ENCODE measurements at regions not wholly inside any gene's neighbourhood (a gene's known extent, or its start where the extent isn't known, plus 50 kb on each side); places are given as distances from the start of the nearest gene placed in this dataset.
"Not testable (repeated sequence)": the region's sequence is repeated elsewhere in the genome, so short reads cannot be mapped to it uniquely, and the experiment has no call there.

- Mint-ChIP-seq H3K4me3 (no peak overlapping the region), H3K27ac (ENCODE audit: low read depth) (no peak overlapping the region), H3K36me3 (ENCODE audit: insufficient read depth) (no peaks in the 10 kb centered on the region), H3K4me1 (no peaks in the 10 kb centered on the region), H3K27me3 (peaks cover 9% of the 10 kb centered on the region), H3K9me3 (no peaks in the 10 kb centered on the region)
- ATAC-seq (replicated peaks; ENCODE audit: extremely low read depth, poor library complexity, severe bottlenecking): no peak
- DNase-seq (ENCODE audit: low spot score in 2 of 2): no peak
These were observed 68.7 kb downstream of the MEPE start for GRCh38 chr4:87901422-87901992.

GRCh38 chr4:87904639-87905160 lies 70.8 kb upstream of the SPP1 start:
- ATAC-seq (replicated peaks; ENCODE audit: extremely low read depth, poor library complexity, severe bottlenecking) (no peak), DNase-seq (ENCODE audit: low spot score in 2 of 2) (no peak)
- H3K4me1 Mint-ChIP-seq: no peaks in the 10 kb centered on the region
- H3K27me3 Mint-ChIP-seq: peaks cover 17% of the 10 kb centered on the region
- no peak overlapping the region for H3K27ac Mint-ChIP-seq (ENCODE audit: low read depth)
- H3K4me3 Mint-ChIP-seq: no peak overlapping the region
- no peaks in the 10 kb centered on the region for H3K36me3 Mint-ChIP-seq (ENCODE audit: insufficient read depth)
- H3K9me3 Mint-ChIP-seq: no peaks in the 10 kb centered on the region

- H3K27me3 Mint-ChIP-seq: peaks cover 31% of the 10 kb centered on the region
- DNase-seq (ENCODE audit: low spot score in 2 of 2): no peak
- no peaks in the 10 kb centered on the region for H3K36me3 Mint-ChIP-seq (ENCODE audit: insufficient read depth)
- no peak overlapping the region for H3K27ac Mint-ChIP-seq (ENCODE audit: low read depth)
- no peak for ATAC-seq (replicated peaks; ENCODE audit: extremely low read depth, poor library complexity, severe bottlenecking)
- H3K4me1 Mint-ChIP-seq: no peaks in the 10 kb centered on the region
- no peak overlapping the region for H3K4me3 Mint-ChIP-seq
- H3K9me3 Mint-ChIP-seq: no peaks in the 10 kb centered on the region
These were observed 67.2 kb upstream of the SPP1 start for GRCh38 chr4:87908336-87908735.

GRCh38 chr4:87910795-87911194 lies 64.7 kb upstream of the SPP1 start:
- H3K4me3 Mint-ChIP-seq: no peak overlapping the region
- H3K9me3 Mint-ChIP-seq: no peaks in the 10 kb centered on the region
- no peaks in the 10 kb centered on the region for H3K4me1 Mint-ChIP-seq
- H3K27ac Mint-ChIP-seq (ENCODE audit: low read depth): no peak overlapping the region
- H3K27me3 Mint-ChIP-seq: peaks cover 28% of the 10 kb centered on the region
- no peak for ATAC-seq (replicated peaks; ENCODE audit: extremely low read depth, poor library complexity, severe bottlenecking)
- H3K36me3 Mint-ChIP-seq (ENCODE audit: insufficient read depth): no peaks in the 10 kb centered on the region
- no peak for DNase-seq (ENCODE audit: low spot score in 2 of 2)

GRCh38 chr4:87911252-87911774 lies 64.2 kb upstream of the SPP1 start:
- H3K27ac Mint-ChIP-seq (ENCODE audit: low read depth): no peak overlapping the region
- DNase-seq (ENCODE audit: low spot score in 2 of 2) (no peak), ATAC-seq (replicated peaks; ENCODE audit: extremely low read depth, poor library complexity, severe bottlenecking) (no peak)
- H3K4me3 Mint-ChIP-seq: no peak overlapping the region
- H3K9me3 Mint-ChIP-seq: no peaks in the 10 kb centered on the region
- peaks cover 30% of the 10 kb centered on the region for H3K27me3 Mint-ChIP-seq
- no peaks in the 10 kb centered on the region for H3K36me3 Mint-ChIP-seq (ENCODE audit: insufficient read depth)
- H3K4me1 Mint-ChIP-seq: no peaks in the 10 kb centered on the region

- DNase-seq (ENCODE audit: low spot score in 2 of 2): no peak
- H3K4me1 Mint-ChIP-seq: no peaks in the 10 kb centered on the region
These were observed 63.1 kb upstream of the SPP1 start for GRCh38 chr4:87912164-87913004.

GRCh38 chr4:87913896-87914295 lies 61.6 kb upstream of the SPP1 start:
- H3K27me3 Mint-ChIP-seq: peaks cover 50% of the 10 kb centered on the region
- ATAC-seq (replicated peaks; ENCODE audit: extremely low read depth, poor library complexity, severe bottlenecking) (no peak), DNase-seq (ENCODE audit: low spot score in 2 of 2) (no peak)
- no peak overlapping the region for H3K27ac Mint-ChIP-seq (ENCODE audit: low read depth)
- H3K4me1 Mint-ChIP-seq: no peaks in the 10 kb centered on the region
- no peak overlapping the region for H3K4me3 Mint-ChIP-seq
- H3K9me3 Mint-ChIP-seq: no peaks in the 10 kb centered on the region
- H3K36me3 Mint-ChIP-seq (ENCODE audit: insufficient read depth): no peaks in the 10 kb centered on the region

More at GRCh38 chr4:87912164-87913004, 63.1 kb upstream of the SPP1 start:
- no peaks in the 10 kb centered on the region for H3K36me3 Mint-ChIP-seq (ENCODE audit: insufficient read depth)
- H3K27me3 Mint-ChIP-seq: peaks cover 37% of the 10 kb centered on the region
- H3K27ac Mint-ChIP-seq (ENCODE audit: low read depth): no peak overlapping the region
- ATAC-seq (replicated peaks; ENCODE audit: extremely low read depth, poor library complexity, severe bottlenecking): no peak
- no peak overlapping the region for H3K4me3 Mint-ChIP-seq
- no peaks in the 10 kb centered on the region for H3K9me3 Mint-ChIP-seq

GRCh38 chr4:87915621-87916020 lies 59.9 kb upstream of the SPP1 start:
- DNase-seq (ENCODE audit: low spot score in 2 of 2): no peak
- Mint-ChIP-seq H3K36me3 (ENCODE audit: insufficient read depth) (no peaks in the 10 kb centered on the region), H3K4me1 (no peaks in the 10 kb centered on the region), H3K4me3 (no peak overlapping the region), H3K27ac (ENCODE audit: low read depth) (no peak overlapping the region), H3K9me3 (no peaks in the 10 kb centered on the region), H3K27me3 (peaks cover 33% of the 10 kb centered on the region)
- no peak for ATAC-seq (replicated peaks; ENCODE audit: extremely low read depth, poor library complexity, severe bottlenecking)

- ATAC-seq (replicated peaks; ENCODE audit: extremely low read depth, poor library complexity, severe bottlenecking) (no peak), DNase-seq (ENCODE audit: low spot score in 2 of 2) (no peak)
- no peak overlapping the region for H3K27ac Mint-ChIP-seq (ENCODE audit: low read depth)
- H3K9me3 Mint-ChIP-seq: no peaks in the 10 kb centered on the region
- no peaks in the 10 kb centered on the region for H3K4me1 Mint-ChIP-seq
- no peaks in the 10 kb centered on the region for H3K36me3 Mint-ChIP-seq (ENCODE audit: insufficient read depth)
- peaks cover 29% of the 10 kb centered on the region for H3K27me3 Mint-ChIP-seq
- no peak overlapping the region for H3K4me3 Mint-ChIP-seq
These were observed 58.9 kb upstream of the SPP1 start for GRCh38 chr4:87916626-87917025.

GRCh38 chr4:87917911-87918310 lies 57.6 kb upstream of the SPP1 start:
- H3K4me3 Mint-ChIP-seq; DNase-seq (ENCODE audit: low spot score in 2 of 2); H3K4me1 Mint-ChIP-seq; ATAC-seq (replicated peaks; ENCODE audit: extremely low read depth, poor library complexity, severe bottlenecking); H3K27ac Mint-ChIP-seq (ENCODE audit: low read depth); H3K9me3 Mint-ChIP-seq; H3K36me3 Mint-ChIP-seq (ENCODE audit: insufficient read depth): not testable (repeated sequence)
- H3K27me3 Mint-ChIP-seq: peaks cover 29% of the 10 kb centered on the region

- no peak overlapping the region for H3K27ac Mint-ChIP-seq (ENCODE audit: low read depth)
- no peaks in the 10 kb centered on the region for H3K4me1 Mint-ChIP-seq
These were observed 57.0 kb upstream of the SPP1 start for GRCh38 chr4:87918314-87919058.

GRCh38 chr4:87919304-87919703 lies 56.2 kb upstream of the SPP1 start:
- not testable (repeated sequence) for H3K36me3 Mint-ChIP-seq (ENCODE audit: insufficient read depth); H3K9me3 Mint-ChIP-seq; H3K4me1 Mint-ChIP-seq; H3K27ac Mint-ChIP-seq (ENCODE audit: low read depth); ATAC-seq (replicated peaks; ENCODE audit: extremely low read depth, poor library complexity, severe bottlenecking); DNase-seq (ENCODE audit: low spot score in 2 of 2); H3K4me3 Mint-ChIP-seq
- H3K27me3 Mint-ChIP-seq: peaks cover 29% of the 10 kb centered on the region

More at GRCh38 chr4:87918314-87919058, 57.0 kb upstream of the SPP1 start:
- Mint-ChIP-seq H3K36me3 (ENCODE audit: insufficient read depth) (no peaks in the 10 kb centered on the region), H3K9me3 (no peaks in the 10 kb centered on the region), H3K4me3 (no peak overlapping the region), H3K27me3 (peaks cover 29% of the 10 kb centered on the region)
- DNase-seq (ENCODE audit: low spot score in 2 of 2) (no peak), ATAC-seq (replicated peaks; ENCODE audit: extremely low read depth, poor library complexity, severe bottlenecking) (no peak)

Data from central memory CD8-positive, alpha-beta T cell (primary cell).